ENCODE measurements at regions not wholly inside any gene's neighbourhood (a gene's known extent, or its start where the extent isn't known, plus 50 kb on each side); places are given as distances from the start of the nearest gene placed in this dataset.
"Not testable (repeated sequence)": the region's sequence is repeated elsewhere in the genome, so short reads cannot be mapped to it uniquely, and the experiment has no call there.

DNA sequence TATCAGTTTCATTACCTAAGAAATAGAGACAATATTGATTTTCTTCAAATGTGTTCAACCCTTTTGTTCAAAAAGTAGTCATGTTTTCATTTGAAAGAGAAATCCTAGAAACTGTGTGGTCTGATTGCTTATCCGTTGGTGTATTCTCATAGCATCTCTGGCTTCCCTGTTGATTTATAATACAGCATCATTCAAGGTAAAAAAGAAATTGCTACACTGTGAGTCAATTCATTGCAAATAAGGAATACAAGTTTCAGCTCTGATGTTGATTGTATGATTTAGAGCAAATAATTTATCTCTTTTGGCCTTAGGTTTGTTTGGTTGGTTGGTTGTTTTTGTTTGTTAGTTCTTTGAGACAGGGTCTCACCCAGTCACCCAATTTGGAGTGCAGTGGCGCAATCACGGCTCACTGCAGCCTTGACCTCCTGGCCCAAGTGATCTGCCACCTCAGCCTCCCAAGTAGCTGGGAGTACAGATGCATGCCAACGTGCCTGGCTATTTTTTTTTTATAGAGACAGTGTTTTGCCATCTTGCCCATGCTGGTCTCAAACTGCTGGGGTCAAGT lies 185.5 kb upstream of the TNFAIP3 start:
- no peak for DNase-seq (ENCODE audit: low spot score)
- TF ChIP-seq, protein P1, sequence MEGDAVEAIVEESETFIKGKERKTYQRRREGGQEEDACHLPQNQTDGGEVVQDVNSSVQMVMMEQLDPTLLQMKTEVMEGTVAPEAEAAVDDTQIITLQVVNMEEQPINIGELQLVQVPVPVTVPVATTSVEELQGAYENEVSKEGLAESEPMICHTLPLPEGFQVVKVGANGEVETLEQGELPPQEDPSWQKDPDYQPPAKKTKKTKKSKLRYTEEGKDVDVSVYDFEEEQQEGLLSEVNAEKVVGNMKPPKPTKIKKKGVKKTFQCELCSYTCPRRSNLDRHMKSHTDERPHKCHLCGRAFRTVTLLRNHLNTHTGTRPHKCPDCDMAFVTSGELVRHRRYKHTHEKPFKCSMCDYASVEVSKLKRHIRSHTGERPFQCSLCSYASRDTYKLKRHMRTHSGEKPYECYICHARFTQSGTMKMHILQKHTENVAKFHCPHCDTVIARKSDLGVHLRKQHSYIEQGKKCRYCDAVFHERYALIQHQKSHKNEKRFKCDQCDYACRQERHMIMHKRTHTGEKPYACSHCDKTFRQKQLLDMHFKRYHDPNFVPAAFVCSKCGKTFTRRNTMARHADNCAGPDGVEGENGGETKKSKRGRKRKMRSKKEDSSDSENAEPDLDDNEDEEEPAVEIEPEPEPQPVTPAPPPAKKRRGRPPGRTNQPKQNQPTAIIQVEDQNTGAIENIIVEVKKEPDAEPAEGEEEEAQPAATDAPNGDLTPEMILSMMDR (conservative IDR thresholded peaks at IDR 0.05; ENCODE audit: low read depth), result no peak
- POLR2A ChIA-PET (ENCODE audit: low non-redundant PET), result no interaction called here
- CTCF ChIA-PET, result interaction anchor here (0.7 kb wide), 1 partner anchor 883 kb away, joined by 3 read pairs; no protein-coding TSS in a partner anchor
- no peak overlapping the region for H3K27ac ChIP-seq

DNA sequence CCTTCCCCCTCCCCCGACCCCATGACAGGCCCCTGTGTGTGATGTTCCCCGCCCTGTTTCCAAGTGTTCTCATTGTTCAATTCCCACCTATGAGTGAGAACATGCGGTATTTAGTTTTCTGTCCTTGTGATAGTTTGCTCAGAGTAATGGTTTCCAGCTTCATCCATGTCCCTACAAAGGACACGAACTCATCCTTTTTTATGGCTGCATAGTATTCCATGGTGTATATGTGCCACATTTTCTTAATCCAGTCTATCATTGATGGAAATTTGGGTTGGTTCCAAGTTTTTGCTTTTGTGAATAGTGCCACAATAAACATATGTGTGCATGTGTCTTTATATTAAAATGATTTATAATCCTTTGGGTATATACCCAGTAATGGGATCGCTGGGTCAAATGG lies 184.4 kb upstream of the TNFAIP3 start:
- CTCF ChIA-PET, result interaction anchor here (0.6 kb wide), 1 partner anchor 44 kb away, joined by 3 read pairs; no protein-coding TSS in a partner anchor
- POLR2A ChIA-PET (ENCODE audit: low non-redundant PET); DNase-seq (ENCODE audit: low spot score); H3K27ac ChIP-seq: not testable (repeated sequence)

DNA sequence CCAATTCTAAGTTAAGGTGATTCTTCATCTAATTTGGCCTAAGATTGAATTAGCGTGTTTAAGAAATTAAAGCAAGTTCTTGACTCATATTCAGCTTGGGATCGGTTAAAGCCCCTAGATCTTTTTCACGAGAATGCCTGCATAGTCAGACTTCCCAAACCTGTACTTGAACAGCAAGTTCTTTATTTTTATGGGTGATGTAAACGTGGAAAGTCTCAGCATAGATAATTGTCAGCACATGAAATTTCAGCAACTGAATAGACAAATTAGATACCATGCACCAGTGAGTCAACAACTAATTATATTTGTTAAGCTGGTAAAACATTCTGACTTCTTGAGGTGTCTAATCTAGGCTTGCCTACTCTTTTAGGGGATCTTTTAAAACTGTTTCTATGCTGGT lies 183.1 kb upstream of the TNFAIP3 start:
- H3K27ac ChIP-seq, result no peak overlapping the region
- TF ChIP-seq, protein P1 (conservative IDR thresholded peaks at IDR 0.05; ENCODE audit: low read depth), result no peak
- DNase-seq (ENCODE audit: low spot score), result no peak
- CTCF ChIA-PET, result no interaction called here
- POLR2A ChIA-PET (ENCODE audit: low non-redundant PET), result no interaction called here

DNA sequence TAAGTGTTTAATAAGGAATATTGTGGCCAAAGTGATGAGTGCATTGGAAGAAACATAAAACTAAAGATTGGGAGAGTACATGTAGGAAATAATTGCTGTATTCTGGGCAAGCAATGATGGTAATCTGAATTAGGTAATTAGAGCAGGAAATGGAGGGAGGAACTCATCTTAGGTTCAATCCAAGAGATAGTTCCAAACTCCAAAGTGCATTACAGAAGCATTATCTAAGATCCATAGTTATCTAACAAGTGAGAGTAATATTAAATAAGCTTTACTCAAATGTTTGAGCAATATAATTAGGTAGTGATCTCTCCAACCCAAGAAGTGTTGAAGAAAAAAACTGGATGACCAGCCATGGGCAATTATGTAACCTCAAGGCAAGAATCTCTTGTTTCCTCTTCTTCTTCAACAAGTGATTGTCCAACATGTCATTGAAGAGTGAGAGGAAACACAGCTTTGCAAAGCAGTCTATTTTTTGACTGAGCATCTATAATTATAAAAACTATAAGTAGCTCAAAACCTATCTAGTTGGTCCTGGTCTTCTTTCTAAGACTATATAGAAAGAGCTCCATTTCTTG lies 181.2 kb upstream of the TNFAIP3 start:
- no peak overlapping the region for H3K27ac ChIP-seq
- DNase-seq (ENCODE audit: low spot score), result no peak
- CTCF ChIA-PET, result interaction anchor here (0.6 kb wide), 1 partner anchor 17 kb away, joined by 3 read pairs; no protein-coding TSS in a partner anchor
- POLR2A ChIA-PET (ENCODE audit: low non-redundant PET), result no interaction called here
- TF ChIP-seq, protein P1 (conservative IDR thresholded peaks at IDR 0.05; ENCODE audit: low read depth), result no peak

DNA sequence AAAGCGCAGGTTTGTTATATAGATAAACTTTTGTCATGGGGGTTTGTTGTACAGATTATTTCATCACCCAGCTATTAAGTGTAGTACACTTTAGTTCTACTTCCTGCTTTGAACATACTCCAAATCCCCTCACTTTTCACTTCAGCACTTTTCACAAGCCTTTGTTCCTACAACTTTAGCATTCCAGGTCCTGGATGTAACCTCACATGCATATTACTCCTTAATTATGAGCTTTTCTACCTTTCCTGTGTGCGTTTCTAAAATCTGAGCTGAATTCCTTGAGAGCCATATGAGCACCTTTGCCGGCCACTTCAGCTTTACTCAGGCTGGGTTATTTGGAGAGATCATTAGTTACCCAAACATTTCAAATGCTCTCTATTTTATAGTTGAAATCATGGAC lies 179.2 kb upstream of the TNFAIP3 start:
- ChIA-PET CTCF (interaction anchor here (0.6 to 0.7 kb wide), 2 partner anchors 201 to 1796 kb away, joined by 4 read pairs; no protein-coding TSS in a partner anchor), POLR2A (ENCODE audit: low non-redundant PET) (no interaction called here)

DNA sequence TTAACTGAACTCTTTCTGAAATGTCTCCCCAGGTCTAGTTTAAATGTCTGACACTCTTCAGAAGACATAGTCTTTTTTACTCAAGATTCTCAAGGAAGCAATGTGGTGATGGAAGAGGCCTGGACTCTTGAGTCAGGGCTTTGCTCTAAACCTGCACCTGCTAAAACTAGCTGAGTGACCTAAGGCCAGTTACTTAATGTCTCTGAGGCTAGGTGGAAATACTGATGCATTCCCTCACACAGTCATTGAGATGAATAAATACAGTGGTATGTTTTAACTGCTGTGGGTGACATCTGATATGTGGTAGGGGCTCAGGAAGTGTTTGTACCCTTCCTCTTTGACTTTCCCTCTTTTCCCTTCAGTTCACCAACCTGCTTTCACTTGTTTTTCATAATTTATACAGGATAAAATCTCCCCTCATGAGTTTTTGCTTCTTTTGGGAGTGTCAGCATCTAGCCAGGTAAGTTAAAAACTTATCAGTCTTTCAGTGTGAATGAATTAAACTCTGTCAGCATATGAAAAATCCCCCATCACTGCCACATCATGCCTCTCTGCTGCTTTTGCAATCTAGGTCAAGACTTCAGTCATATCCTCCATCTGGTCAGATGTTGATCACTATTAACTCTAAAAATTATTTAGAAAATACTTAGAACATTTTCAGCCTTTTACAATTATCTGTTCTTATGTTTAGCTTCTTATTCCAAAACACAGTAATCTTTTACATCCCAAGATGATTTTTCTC lies 178.7 kb upstream of the TNFAIP3 start:
- H3K27ac ChIP-seq, result no peak overlapping the region
- TF ChIP-seq, protein P1 (conservative IDR thresholded peaks at IDR 0.05; ENCODE audit: low read depth), result no peak
- POLR2A ChIA-PET (ENCODE audit: low non-redundant PET), result no interaction called here
- CTCF ChIA-PET, result interaction anchor here (0.6 to 0.7 kb wide), 2 partner anchors 20 to 1795 kb away, joined by 4 to 5 read pairs; no protein-coding TSS in a partner anchor
- DNase-seq (ENCODE audit: low spot score), result no peak

More for the DNA sequence above, 179.2 kb upstream of the TNFAIP3 start:
- DNase-seq (ENCODE audit: low spot score), result no peak
- no peak overlapping the region for H3K27ac ChIP-seq
- TF ChIP-seq, protein P1 (conservative IDR thresholded peaks at IDR 0.05; ENCODE audit: low read depth), result no peak

DNA sequence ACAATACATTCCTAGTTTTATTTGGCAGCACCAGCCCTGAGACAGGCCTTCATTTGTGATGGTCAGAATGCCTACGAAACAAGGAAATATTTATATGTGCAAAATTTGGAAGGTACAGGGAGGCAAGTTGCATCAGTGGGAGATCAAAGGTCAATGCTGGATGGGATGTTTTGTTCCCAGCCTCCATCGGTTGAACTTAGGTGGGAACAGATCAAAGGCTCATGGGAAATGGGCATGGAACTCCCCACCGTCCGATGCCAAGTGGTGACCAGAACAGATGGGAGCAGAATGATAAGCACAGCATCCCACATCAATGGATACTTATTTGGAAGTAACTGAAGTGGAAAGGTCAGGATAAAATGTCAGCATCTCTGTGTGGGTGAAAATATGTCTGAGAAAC lies 177.7 kb upstream of the TNFAIP3 start:
- ChIA-PET POLR2A (ENCODE audit: low non-redundant PET) (no interaction called here), CTCF (no interaction called here)
- no peak overlapping the region for H3K27ac ChIP-seq
- no peak for DNase-seq (ENCODE audit: low spot score)
- TF ChIP-seq, protein P1 (conservative IDR thresholded peaks at IDR 0.05; ENCODE audit: low read depth), result no peak

All from RWPE1 (cell line).